T47D (cell line): ENCODE measurements at regions not wholly inside any gene's neighbourhood (a gene's known extent, or its start where the extent isn't known, plus 50 kb on each side); places are given as distances from the start of the nearest gene placed in this dataset.

Source experiments
- DNase-seq, 2 experiments: peaks; one replicate each; pipeline versions ENCODE4 v3.0.0 to v3.0.0-alpha.2; 2011 to 2012; ENCODE audit warnings: low read depth in 1 of 2, low spot score in 1 of 2
- JUND ChIP-seq: IDR thresholded peaks from 2 replicates; pipeline ENCODE4 v1.6.1; 2012; ENCODE audit warnings: low read depth
- in situ Hi-C: cut with HindIII; loops from 2 replicates; pipeline ENCODE4 v1.10.0; 2016; ENCODE audit warnings: low sequenced_read_pairs, low pct_unique_long_range_greater_than_20kb

GRCh38 chr20:40104959-40105358 lies 584.1 kb downstream of the MAFB start:
- DNase-seq = no peak
- in situ Hi-C loops = no loop called here
- no peak for TF ChIP-seq JUND

GRCh38 chr20:40103420-40103819 lies 585.6 kb downstream of the MAFB start:
- no peak for DNase-seq
- TF ChIP-seq JUND = no peak
- in situ Hi-C loops = no loop called here

DNA sequence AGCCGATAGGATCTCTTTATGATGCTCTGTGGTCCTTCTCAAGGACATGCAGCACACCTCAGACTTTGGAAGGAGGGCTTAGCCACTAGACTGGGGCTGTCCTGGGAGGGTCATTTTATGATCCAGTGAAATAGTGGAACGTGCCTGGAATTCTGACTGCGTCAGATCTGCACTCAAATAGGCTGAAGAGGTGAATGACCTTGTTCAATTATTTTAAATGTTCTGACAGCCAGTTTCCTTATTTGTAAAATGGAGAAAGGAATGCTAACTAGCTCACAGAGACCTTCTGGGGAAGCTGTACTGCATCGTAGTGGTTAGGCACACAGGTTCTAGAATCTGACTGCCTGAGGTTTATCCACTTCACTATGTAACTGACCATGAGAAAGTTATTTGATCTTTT lies 587.5 kb downstream of the MAFB start:
- in situ Hi-C loops = no loop called here
- DNase-seq = no peak
- TF ChIP-seq JUND = no peak

- no peak for TF ChIP-seq JUND
- in situ Hi-C loops = no loop called here
- DNase-seq = no peak
Observed at GRCh38 chr20:40100261-40100660, 588.8 kb downstream of the MAFB start.

DNA sequence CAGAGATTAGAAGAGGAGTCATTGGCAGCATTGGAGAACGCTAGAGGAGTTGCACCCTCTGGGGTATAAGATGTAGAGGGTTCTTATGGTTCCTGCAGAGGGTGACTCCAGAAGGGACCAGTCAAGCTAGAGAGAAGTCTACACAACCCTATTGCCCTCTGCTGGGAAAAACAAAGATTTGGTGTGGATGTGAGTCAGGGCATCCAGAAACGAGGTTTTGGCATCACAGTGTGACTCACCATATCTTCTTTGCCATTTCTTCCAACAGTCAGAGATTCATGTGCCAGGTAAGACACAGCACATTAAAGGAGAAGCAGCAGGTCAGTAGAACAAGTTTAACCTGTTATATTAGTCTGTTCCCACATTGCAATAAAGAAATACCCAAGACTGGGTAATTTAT lies 598.8 kb downstream of the MAFB start:
- in situ Hi-C loops = no loop called here
- TF ChIP-seq JUND = no peak
- no peak for DNase-seq

DNA sequence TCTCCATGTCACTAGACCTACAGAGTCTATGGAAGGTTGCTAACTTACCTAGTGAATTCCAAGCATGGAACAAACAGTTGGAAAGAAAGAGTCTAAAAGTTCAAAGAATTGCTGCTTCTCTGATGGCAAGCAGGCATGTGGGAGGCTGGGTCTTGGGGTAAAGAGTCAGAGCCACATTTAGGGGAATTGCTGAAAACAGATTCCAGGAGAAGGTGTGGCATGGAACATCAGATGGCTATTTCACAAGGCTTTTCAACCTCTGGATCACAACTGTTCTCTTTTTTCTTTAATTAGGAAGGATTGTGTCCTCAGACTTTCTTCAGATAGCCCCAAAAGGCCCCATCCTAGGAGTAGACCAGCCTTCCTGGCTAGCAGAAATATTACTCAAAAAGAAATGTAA lies 601.5 kb downstream of the MAFB start:
- DNase-seq = no peak
- TF ChIP-seq JUND = no peak
- in situ Hi-C loops = no loop called here

DNA sequence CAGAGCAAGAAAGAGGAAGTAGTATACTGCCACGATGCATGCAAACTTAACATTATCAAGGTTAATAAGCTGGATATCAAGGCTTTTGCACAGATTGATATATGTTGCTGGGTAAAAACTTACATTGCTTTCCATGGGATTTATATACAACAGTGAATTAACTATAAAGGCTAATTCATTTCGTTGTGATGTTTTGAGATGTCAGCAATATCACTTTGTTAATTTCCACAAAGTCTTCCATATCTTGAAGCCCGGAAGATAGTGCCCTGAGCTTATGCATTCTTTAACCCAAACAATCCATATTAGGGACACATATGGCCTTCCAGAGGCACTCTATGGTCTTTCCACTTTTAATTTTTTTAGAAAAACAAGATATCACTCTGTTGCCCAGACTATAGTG lies 603.5 kb downstream of the MAFB start:
- no peak for TF ChIP-seq JUND
- DNase-seq = no peak
- in situ Hi-C loops = no loop called here

DNA sequence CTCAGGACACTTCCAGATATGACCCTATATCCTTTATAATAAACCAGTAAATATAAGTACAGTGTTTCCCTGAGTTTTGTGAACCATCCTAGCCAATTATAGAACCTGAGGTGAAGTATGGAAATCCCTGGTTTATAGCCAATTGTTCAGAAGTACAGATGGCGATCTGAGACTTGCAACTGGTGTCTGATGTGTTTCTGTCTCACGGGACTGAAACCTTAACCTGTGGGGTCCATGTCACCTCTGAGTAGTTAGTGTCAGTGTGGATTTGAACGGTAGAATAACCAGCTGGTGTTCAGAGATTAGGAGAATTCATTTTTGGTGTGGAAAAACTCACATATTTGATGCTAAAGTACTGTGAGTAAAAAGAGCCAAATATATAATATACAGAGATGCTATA lies 606.6 kb downstream of the MAFB start:
- no peak for DNase-seq
- in situ Hi-C loops = no loop called here
- no peak for TF ChIP-seq JUND

DNA sequence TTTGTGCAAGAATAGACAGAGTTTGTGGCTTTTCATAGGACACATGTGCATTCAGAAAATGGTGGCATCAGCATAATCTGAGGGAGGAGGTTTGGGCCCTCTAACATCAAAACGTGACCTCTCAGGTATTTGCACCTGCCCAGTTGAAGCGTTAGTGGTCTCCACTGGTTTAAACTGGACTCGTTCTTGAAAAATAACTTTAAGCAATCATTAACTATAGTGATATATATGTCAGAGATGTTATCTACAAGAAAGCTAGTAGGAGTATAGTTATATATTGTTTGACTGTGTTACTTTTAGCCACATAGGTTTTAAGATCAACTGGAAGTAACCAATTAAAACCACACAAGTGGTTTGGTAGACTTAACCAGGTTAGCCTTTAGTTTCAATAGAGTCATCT lies 607.4 kb downstream of the MAFB start:
- no peak for TF ChIP-seq JUND
- in situ Hi-C loops = no loop called here
- no peak for DNase-seq

- TF ChIP-seq JUND = no peak
Observed at GRCh38 chr20:40080041-40080652, 608.9 kb downstream of the MAFB start.

DNA sequence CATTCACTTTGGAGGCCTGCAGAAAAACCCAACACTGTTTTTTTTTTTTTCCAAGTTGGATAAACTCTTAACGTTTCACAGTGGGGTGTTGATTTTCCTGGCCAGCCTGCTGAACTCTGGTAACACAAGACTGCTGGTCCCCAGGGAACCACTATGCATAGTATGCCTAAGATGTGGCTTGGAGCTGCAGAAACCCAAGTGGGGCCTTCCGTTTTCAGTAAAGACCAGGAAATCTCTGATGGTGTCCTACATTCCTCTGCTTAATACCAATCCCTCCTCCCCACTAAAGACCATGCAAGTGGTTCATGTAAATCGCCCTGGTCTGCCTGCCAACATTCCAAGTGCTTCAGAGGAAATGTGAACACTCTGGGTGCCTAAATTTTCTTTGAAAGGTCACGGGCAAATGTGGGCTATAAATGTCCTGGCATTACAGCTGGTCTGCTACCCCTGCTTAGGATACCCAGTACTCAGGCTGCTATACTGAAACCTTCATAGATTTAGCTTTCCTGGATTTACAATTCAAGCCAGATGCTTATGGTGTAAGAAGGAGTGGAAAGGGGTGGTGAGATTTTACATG lies 615.4 kb downstream of the MAFB start:
- no peak for TF ChIP-seq JUND
- in situ Hi-C loops = no loop called here
- no peak for DNase-seq

More at GRCh38 chr20:40080041-40080652, 608.9 kb downstream of the MAFB start:
- no peak for DNase-seq
- in situ Hi-C loops = no loop called here

- DNase-seq = no peak
- no peak for TF ChIP-seq JUND
- in situ Hi-C loops = no loop called here
Observed at GRCh38 chr20:40072907-40073306, 616.1 kb downstream of the MAFB start.

DNA sequence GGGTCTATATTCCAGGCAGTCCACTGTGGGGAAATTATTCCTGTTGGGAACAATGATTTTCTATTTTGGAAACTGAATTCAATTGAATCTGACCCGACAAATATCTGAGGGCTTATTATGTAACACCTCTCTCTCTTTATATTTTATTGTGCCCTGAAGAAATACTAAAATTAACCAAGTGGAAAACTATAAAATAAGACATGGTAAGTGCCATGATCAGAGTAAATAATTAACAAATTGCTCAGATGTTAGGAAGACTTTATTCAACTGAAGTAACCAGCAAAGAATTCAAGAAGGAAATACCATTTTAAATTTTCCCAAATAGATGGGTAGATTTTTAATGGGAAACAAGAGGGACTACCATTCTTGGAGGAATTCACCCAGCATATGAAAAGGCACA lies 632.9 kb downstream of the MAFB start:
- no peak for DNase-seq
- in situ Hi-C loops = no loop called here
- TF ChIP-seq JUND = no peak

- no peak for TF ChIP-seq JUND
- no peak for DNase-seq
- in situ Hi-C loops = no loop called here
Observed at GRCh38 chr20:40055711-40056110, 633.3 kb downstream of the MAFB start.

- TF ChIP-seq JUND = no peak
- DNase-seq = no peak
- in situ Hi-C loops = no loop called here
Observed at GRCh38 chr20:40054311-40054710, 634.7 kb downstream of the MAFB start.
